H1 (cell line): ENCODE measurements at regions not wholly inside any gene's neighbourhood (a gene's known extent, or its start where the extent isn't known, plus 50 kb on each side); places are given as distances from the start of the nearest gene placed in this dataset.

Experiments used
- CTCF ChIA-PET: fragments of 300-600 bp; sonication (Branson Sonifier 250); formaldehyde crosslinking; loops from one replicate; lab custom pipeline; 2021; ENCODE audit not compliant: partially characterized antibody; lab: Charles Lee
- POLR2A ChIA-PET: fragments of 300-600 bp; sonication (Branson Sonifier 250); formaldehyde crosslinking; loops from one replicate; lab custom pipeline; 2021; ENCODE audit warnings: inconsistent platforms; ENCODE audit not compliant: partially characterized antibody; lab: Charles Lee
- DNase-seq, 2 experiments: peaks; one replicate each; pipeline versions ENCODE4 v3.0.0 to v3.0.0-alpha.2; 2010 to 2022; ENCODE audit warnings: low spot score in 2 of 2, low read depth in 1 of 2, mixed read lengths in 1 of 2
- FAIRE-seq: peaks from 2 replicates; lab custom pipeline; 2011; peaks lifted over from hg19 to GRCh38; lab: Jason Lieb, UNC
- H2AFZ ChIP-seq: 2 replicates; pipeline ENCODE4 v1.8.1; 2012; ENCODE audit warnings: low read length, inconsistent platforms
- H2AK5ac ChIP-seq: 2 replicates; pipeline ENCODE4 v1.6.1; 2013; ENCODE audit warnings: low read depth, low read length
- H2BK120ac ChIP-seq: replicated peaks from 2 replicates; pipeline ENCODE3; 2013; ENCODE audit warnings: low read depth, low read length, inconsistent platforms
- H2BK12ac ChIP-seq: 2 replicates; pipeline ENCODE4 v1.6.1; 2013; ENCODE audit warnings: low read depth, low read length
- H2BK15ac ChIP-seq: 2 replicates; pipeline ENCODE4 v1.6.1; 2013; ENCODE audit warnings: low read length
- H2BK20ac ChIP-seq: 2 replicates; pipeline ENCODE4 v1.6.1; 2013; ENCODE audit warnings: low read length
- H2BK5ac ChIP-seq: 2 replicates; pipeline ENCODE4 v1.6.1; 2013; ENCODE audit warnings: low read depth, low read length
- H3K14ac ChIP-seq: 2 replicates; pipeline ENCODE4 v1.6.1; 2013; ENCODE audit warnings: inconsistent platforms; ENCODE audit not compliant: insufficient read length
- H3K18ac ChIP-seq: 2 replicates; pipeline ENCODE4 v1.6.1; 2013; ENCODE audit warnings: low read length; ENCODE audit errors: extremely low read depth
- H3K23ac ChIP-seq: 2 replicates; pipeline ENCODE4 v1.6.1; 2013; ENCODE audit warnings: inconsistent platforms; ENCODE audit not compliant: insufficient read length
- H3K23me2 ChIP-seq: 2 replicates; pipeline ENCODE4 v1.6.1; 2013; ENCODE audit warnings: low read depth, low read length
- H3K27ac ChIP-seq: 2 replicates; pipeline ENCODE4 v1.6.1; 2011; ENCODE audit warnings: low read depth, low read length, inconsistent platforms
- H3K27me3 ChIP-seq, 4 experiments: replicated peaks in 1 of 4; 1 replicate in 1 of 4; 2 replicates in 3 of 4; pipeline versions ENCODE4 v1.6.1 to v1.8.1; 2011 to 2013; ENCODE audit warnings: low read length in 3 of 4, mild to moderate bottlenecking in 3 of 4, inconsistent platforms in 2 of 4, mixed read lengths in 2 of 4, moderate library complexity in 1 of 4; ENCODE audit not compliant: control insufficient read depth in 3 of 4, insufficient read depth in 3 of 4; ENCODE audit errors: extremely low read depth in 1 of 4
- H3K36me3 ChIP-seq, 4 experiments: 2 replicates each; pipeline versions ENCODE4 v1.6.1 to v1.8.1; 2011 to 2013; ENCODE audit warnings: mild to moderate bottlenecking in 4 of 4, low read length in 3 of 4, moderate library complexity in 2 of 4, control low read depth in 1 of 4, inconsistent platforms in 1 of 4; ENCODE audit not compliant: insufficient read depth in 4 of 4, control insufficient read depth in 2 of 4
- H3K4ac ChIP-seq: replicated peaks from 2 replicates; pipeline ENCODE3; 2013; ENCODE audit warnings: low read length, low read depth, mixed read lengths, inconsistent platforms; ENCODE audit not compliant: insufficient read length
- H3K4me1 ChIP-seq, 4 experiments: replicated peaks in 1 of 4; 1 replicate in 1 of 4; 2 replicates in 3 of 4; pipeline versions ENCODE4 v1.6.1 to v1.8.1; 2011 to 2013; ENCODE audit warnings: low read length in 3 of 4, inconsistent platforms in 2 of 4, mixed read lengths in 1 of 4; ENCODE audit not compliant: insufficient read depth in 4 of 4, control insufficient read depth in 3 of 4
- H3K4me2 ChIP-seq, 2 experiments: 2 replicates each; pipeline versions ENCODE4 v1.6.1 to v1.8.1; 2011 to 2013; ENCODE audit warnings: low read depth in 2 of 2, low read length in 2 of 2, control low read depth in 1 of 2, inconsistent platforms in 1 of 2, mild to moderate bottlenecking in 1 of 2; ENCODE audit not compliant: insufficient read depth in 1 of 2
- H3K4me3 ChIP-seq, 4 experiments: fragments of 200-600, 300-600 bp in 1 of 4; sonication (generic), shearing (Covaris generic), sonication (Bioruptor Twin) in 1 of 4; 2 replicates each; pipeline versions ENCODE4 v1.5.1 to v1.8.1; 2011 to 2016; ENCODE audit warnings: low read length in 4 of 4, low read depth in 3 of 4, control low read depth in 2 of 4, inconsistent platforms in 2 of 4, mild to moderate bottlenecking in 2 of 4, mixed read lengths in 1 of 4, moderate library complexity in 1 of 4; ENCODE audit not compliant: insufficient read depth in 2 of 4; ENCODE audit errors: extremely low read depth in 1 of 4
- H3K56ac ChIP-seq: replicated peaks from 2 replicates; pipeline ENCODE3; 2013; ENCODE audit warnings: low read depth, mild to moderate bottlenecking, mixed read lengths, low read length, inconsistent platforms; ENCODE audit not compliant: insufficient read length
- H3K79me1 ChIP-seq: 2 replicates; pipeline ENCODE4 v1.6.1; 2013; ENCODE audit warnings: low read depth, low read length, control low read depth
- H3K79me2 ChIP-seq, 2 experiments: 2 replicates each; pipeline versions ENCODE4 v1.6.1 to v1.8.1; 2012 to 2013; ENCODE audit warnings: low read length in 2 of 2, mild to moderate bottlenecking in 2 of 2, inconsistent platforms in 1 of 2; ENCODE audit not compliant: insufficient read depth in 2 of 2, control insufficient read depth in 1 of 2
- H3K9ac ChIP-seq, 4 experiments: replicated peaks in 1 of 4; 1 replicate in 1 of 4; 2 replicates in 3 of 4; pipeline versions ENCODE4 v1.6.1 to v1.8.1; 2011 to 2013; ENCODE audit warnings: low read depth in 3 of 4, low read length in 3 of 4, control low read depth in 2 of 4, mild to moderate bottlenecking in 2 of 4, moderate library complexity in 2 of 4, inconsistent platforms in 1 of 4; ENCODE audit errors: extremely low read depth in 1 of 4
- H3K9me3 ChIP-seq, 2 experiments: 2 replicates each; pipeline versions ENCODE4 v1.6.1 to v1.8.1; 2012 to 2013; ENCODE audit warnings: mild to moderate bottlenecking in 2 of 2, moderate library complexity in 2 of 2, control low read depth in 1 of 2, inconsistent platforms in 1 of 2, low read depth in 1 of 2, low read length in 1 of 2, mixed read lengths in 1 of 2; ENCODE audit not compliant: insufficient read depth in 2 of 2
- H4K20me1 ChIP-seq, 2 experiments: replicated peaks in 1 of 2; 2 replicates each; pipeline versions ENCODE3 to v1.8.1; 2011 to 2013; ENCODE audit warnings: inconsistent platforms in 2 of 2, low read length in 2 of 2, mild to moderate bottlenecking in 1 of 2; ENCODE audit not compliant: insufficient read depth in 2 of 2, control insufficient read depth in 1 of 2
- H4K5ac ChIP-seq: 2 replicates; pipeline ENCODE4 v1.6.1; 2013; ENCODE audit warnings: low read length, low read depth, mixed read lengths, inconsistent platforms; ENCODE audit not compliant: insufficient read length
- H4K8ac ChIP-seq: 2 replicates; pipeline ENCODE4 v1.8.0; 2013; ENCODE audit warnings: mild to moderate bottlenecking, moderate library complexity, low read length, inconsistent platforms; ENCODE audit not compliant: insufficient read depth; ENCODE audit errors: extremely low read depth
- H4K91ac ChIP-seq: replicated peaks from 2 replicates; pipeline ENCODE3; 2013; ENCODE audit warnings: low read length, mixed read lengths, inconsistent platforms; ENCODE audit not compliant: insufficient read length
- ASH2L ChIP-seq: fragments of 200-600, 300-600 bp; sonication (generic); IDR thresholded peaks from one replicate; pipeline ENCODE4 v1.7.1; 2017; ENCODE audit warnings: low read length
- CBX5 ChIP-seq: fragments of 300-800, 300-1000 bp; sonication (generic); IDR thresholded peaks from 2 replicates; pipeline ENCODE4 v1.7.1; 2016; ENCODE audit warnings: antibody characterized with exemption, low read length, low read depth
- CHD2 ChIP-seq: IDR thresholded peaks from 2 replicates; pipeline ENCODE4 v1.6.1; 2012; ENCODE audit warnings: low read length, improper control_type of control experiment
- HDAC2 ChIP-seq, 2 experiments: fragments of 300-600 bp in 1 of 2; sonication (generic) in 1 of 2; IDR thresholded peaks; 2 replicates each; pipeline ENCODE4 v1.6.1; 2011 to 2012; ENCODE audit warnings: low read depth in 2 of 2, low read length in 2 of 2, mild to moderate bottlenecking in 2 of 2, moderate library complexity in 2 of 2, borderline replicate concordance in 1 of 2, inconsistent platforms in 1 of 2
- MAFK ChIP-seq: IDR thresholded peaks from 2 replicates; pipeline ENCODE4 v1.6.1; 2012; ENCODE audit warnings: low read depth, mild to moderate bottlenecking, improper control_type of control experiment, low read length
- POU5F1 ChIP-seq: IDR thresholded peaks from 2 replicates; pipeline ENCODE4 v1.6.1; 2011; ENCODE audit warnings: low read depth, mild to moderate bottlenecking, low read length, moderate library complexity
- TAF7 ChIP-seq: optimal IDR thresholded peaks from 2 replicates; pipeline ENCODE3; 2011; ENCODE audit warnings: low read depth, mild to moderate bottlenecking, inconsistent platforms, low read length, moderate library complexity, borderline replicate concordance
- YY1 ChIP-seq: IDR thresholded peaks from 2 replicates; pipeline ENCODE4 v1.6.1; 2011; ENCODE audit warnings: low read depth, mild to moderate bottlenecking, low read length
- WGBS, 2 experiments: shearing (Covaris generic) in 1 of 2; methylation state at CpG; one replicate each; pipeline versions ENCODE4 v1.1.6 to v1.1.7; 2013 to 2015; ENCODE audit warnings: low lambda C conversion rate in 2 of 2, mixed read lengths in 2 of 2, inconsistent platforms in 1 of 2, low coverage in 1 of 2, missing lambda C conversion rate in 1 of 2; ENCODE audit not compliant: insufficient replicate concordance in 2 of 2, insufficient coverage in 1 of 2, insufficient read length in 1 of 2; ENCODE audit errors: extremely low coverage in 1 of 2, missing lambda C conversion rate in 1 of 2; 5-methylcytosine and 5-hydroxymethylcytosine counted together
- TF ChIP-seq, protein P1 (sequence below), 3 experiments: IDR thresholded peaks; 1 replicate in 2 of 3; 2 replicates in 1 of 3; pipeline versions ENCODE4 v1.5.1 to v1.6.1; 2011; ENCODE audit warnings: low read length in 3 of 3, mild to moderate bottlenecking in 3 of 3, inconsistent platforms in 2 of 3, low read depth in 1 of 3, moderate library complexity in 1 of 3; ENCODE audit not compliant: insufficient read depth in 1 of 3; ENCODE audit errors: control extremely low read depth in 1 of 3
- TF ChIP-seq, protein P2 (sequence below): IDR thresholded peaks from 2 replicates; pipeline ENCODE4 v1.6.1; 2011; ENCODE audit warnings: low read length, improper control_type of control experiment
- TF ChIP-seq, protein P3 (sequence below): IDR thresholded peaks from 2 replicates; pipeline ENCODE4 v1.6.1; 2012; ENCODE audit warnings: inconsistent platforms

DNA sequence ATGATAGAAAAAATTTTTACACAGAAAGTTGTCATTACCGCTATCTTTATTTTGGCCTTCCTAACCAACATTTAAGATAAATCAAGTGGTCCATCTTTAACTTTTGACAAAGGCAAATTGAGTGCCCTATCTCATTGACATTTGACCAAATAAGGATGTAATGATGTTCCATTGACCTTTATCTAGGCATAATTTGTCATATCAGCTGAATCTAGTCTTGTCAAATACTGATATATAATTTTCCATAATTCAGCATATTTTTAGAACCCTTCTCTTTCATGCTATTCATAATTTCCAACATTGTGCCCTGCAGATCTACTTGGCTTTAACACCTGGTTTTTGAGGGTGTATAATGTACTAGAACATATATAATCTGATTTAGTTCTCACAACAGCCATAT is 63.8 kb downstream of the XCL1 start:
- no peak overlapping the region for H2BK120ac ChIP-seq
- H3K14ac ChIP-seq = no peak overlapping the region
- H3K27me3 ChIP-seq = no peaks in the 10 kb centered on the region
- no peak overlapping the region for H2AK5ac ChIP-seq
- DNase-seq = no peak
- H3K27ac ChIP-seq = no peak overlapping the region
- H3K23me2 ChIP-seq = no peaks in the 10 kb centered on the region; the same call in 1 of the 2 replicates
- H3K4me3 ChIP-seq = no peak overlapping the region
- H3K36me3 ChIP-seq = no peaks in the 10 kb centered on the region
- no peaks in the 10 kb centered on the region for H3K4me1 ChIP-seq
- POLR2A ChIA-PET = no interaction called here
- no peak overlapping the region for H2BK15ac ChIP-seq
- no peak overlapping the region for H2AFZ ChIP-seq
- no peaks in the 10 kb centered on the region for H3K79me1 ChIP-seq
- no peak overlapping the region for H3K4me2 ChIP-seq
- no peaks in the 10 kb centered on the region for H3K79me2 ChIP-seq
- H3K23ac ChIP-seq = no peak overlapping the region
- no peak overlapping the region for H3K4ac ChIP-seq
- H4K5ac ChIP-seq = no peak overlapping the region
- H3K9me3 ChIP-seq = no peaks in the 10 kb centered on the region
- no peak overlapping the region for H4K8ac ChIP-seq
- no peaks in the 10 kb centered on the region for H4K20me1 ChIP-seq
- FAIRE-seq = no peak
- WGBS, 2 experiments = 95% methylated on average over 1 of the region's 1 CpG; no CpG with 5 or more reads in 1 of the 2 experiments
- no peak overlapping the region for H4K91ac ChIP-seq
- H3K56ac ChIP-seq = no peak overlapping the region
- no peak overlapping the region for H2BK5ac ChIP-seq
- H3K18ac ChIP-seq = no peak overlapping the region
- H2BK12ac ChIP-seq = no peak overlapping the region
- no peak overlapping the region for H3K9ac ChIP-seq
- CTCF ChIA-PET = no interaction called here
- H2BK20ac ChIP-seq = no peak overlapping the region
- no peak for TF ChIP-seq CBX5
- TF ChIP-seq, protein P1, sequence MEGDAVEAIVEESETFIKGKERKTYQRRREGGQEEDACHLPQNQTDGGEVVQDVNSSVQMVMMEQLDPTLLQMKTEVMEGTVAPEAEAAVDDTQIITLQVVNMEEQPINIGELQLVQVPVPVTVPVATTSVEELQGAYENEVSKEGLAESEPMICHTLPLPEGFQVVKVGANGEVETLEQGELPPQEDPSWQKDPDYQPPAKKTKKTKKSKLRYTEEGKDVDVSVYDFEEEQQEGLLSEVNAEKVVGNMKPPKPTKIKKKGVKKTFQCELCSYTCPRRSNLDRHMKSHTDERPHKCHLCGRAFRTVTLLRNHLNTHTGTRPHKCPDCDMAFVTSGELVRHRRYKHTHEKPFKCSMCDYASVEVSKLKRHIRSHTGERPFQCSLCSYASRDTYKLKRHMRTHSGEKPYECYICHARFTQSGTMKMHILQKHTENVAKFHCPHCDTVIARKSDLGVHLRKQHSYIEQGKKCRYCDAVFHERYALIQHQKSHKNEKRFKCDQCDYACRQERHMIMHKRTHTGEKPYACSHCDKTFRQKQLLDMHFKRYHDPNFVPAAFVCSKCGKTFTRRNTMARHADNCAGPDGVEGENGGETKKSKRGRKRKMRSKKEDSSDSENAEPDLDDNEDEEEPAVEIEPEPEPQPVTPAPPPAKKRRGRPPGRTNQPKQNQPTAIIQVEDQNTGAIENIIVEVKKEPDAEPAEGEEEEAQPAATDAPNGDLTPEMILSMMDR (IDR thresholded peaks at IDR 0.05; ENCODE audit: control extremely low read depth in 1 of 3, insufficient read depth in 1 of 3, low read depth in 1 of 3, low read length in 3 of 3) = no peak
- no peak for TF ChIP-seq MAFK
- no peak for TF ChIP-seq HDAC2 (IDR thresholded peaks at IDR 0.05; ENCODE audit: borderline replicate concordance in 1 of 2, low read depth in 2 of 2, low read length in 2 of 2)
- no peak for TF ChIP-seq YY1
- no peak for TF ChIP-seq ASH2L
- TF ChIP-seq CHD2 = no peak
- TF ChIP-seq POU5F1 = no peak
- TF ChIP-seq, protein P2, sequence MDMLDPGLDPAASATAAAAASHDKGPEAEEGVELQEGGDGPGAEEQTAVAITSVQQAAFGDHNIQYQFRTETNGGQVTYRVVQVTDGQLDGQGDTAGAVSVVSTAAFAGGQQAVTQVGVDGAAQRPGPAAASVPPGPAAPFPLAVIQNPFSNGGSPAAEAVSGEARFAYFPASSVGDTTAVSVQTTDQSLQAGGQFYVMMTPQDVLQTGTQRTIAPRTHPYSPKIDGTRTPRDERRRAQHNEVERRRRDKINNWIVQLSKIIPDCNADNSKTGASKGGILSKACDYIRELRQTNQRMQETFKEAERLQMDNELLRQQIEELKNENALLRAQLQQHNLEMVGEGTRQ = no peak
- TF ChIP-seq, protein P3, sequence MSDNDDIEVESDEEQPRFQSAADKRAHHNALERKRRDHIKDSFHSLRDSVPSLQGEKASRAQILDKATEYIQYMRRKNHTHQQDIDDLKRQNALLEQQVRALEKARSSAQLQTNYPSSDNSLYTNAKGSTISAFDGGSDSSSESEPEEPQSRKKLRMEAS = no peak
- no peak for TF ChIP-seq TAF7
